ENCODE measurements at regions not wholly inside any gene's neighbourhood (a gene's known extent, or its start where the extent isn't known, plus 50 kb on each side); places are given as distances from the start of the nearest gene placed in this dataset.

- FAIRE-seq: no peak
- TF ChIP-seq, protein P1, sequence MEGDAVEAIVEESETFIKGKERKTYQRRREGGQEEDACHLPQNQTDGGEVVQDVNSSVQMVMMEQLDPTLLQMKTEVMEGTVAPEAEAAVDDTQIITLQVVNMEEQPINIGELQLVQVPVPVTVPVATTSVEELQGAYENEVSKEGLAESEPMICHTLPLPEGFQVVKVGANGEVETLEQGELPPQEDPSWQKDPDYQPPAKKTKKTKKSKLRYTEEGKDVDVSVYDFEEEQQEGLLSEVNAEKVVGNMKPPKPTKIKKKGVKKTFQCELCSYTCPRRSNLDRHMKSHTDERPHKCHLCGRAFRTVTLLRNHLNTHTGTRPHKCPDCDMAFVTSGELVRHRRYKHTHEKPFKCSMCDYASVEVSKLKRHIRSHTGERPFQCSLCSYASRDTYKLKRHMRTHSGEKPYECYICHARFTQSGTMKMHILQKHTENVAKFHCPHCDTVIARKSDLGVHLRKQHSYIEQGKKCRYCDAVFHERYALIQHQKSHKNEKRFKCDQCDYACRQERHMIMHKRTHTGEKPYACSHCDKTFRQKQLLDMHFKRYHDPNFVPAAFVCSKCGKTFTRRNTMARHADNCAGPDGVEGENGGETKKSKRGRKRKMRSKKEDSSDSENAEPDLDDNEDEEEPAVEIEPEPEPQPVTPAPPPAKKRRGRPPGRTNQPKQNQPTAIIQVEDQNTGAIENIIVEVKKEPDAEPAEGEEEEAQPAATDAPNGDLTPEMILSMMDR (IDR thresholded peaks at IDR 0.05; ENCODE audit: insufficient read depth, missing control alignments): no peak
- DNase-seq (ENCODE audit: insufficient read length, low spot score): no peak
Observed at GRCh38 chr5:3511934-3512333, 83.7 kb upstream of the IRX1 start.

GRCh38 chr5:3511519-3511918 is 84.1 kb upstream of the IRX1 start:
- FAIRE-seq (no peak), DNase-seq (ENCODE audit: insufficient read length, low spot score) (no peak)
- TF ChIP-seq, protein P1 (IDR thresholded peaks at IDR 0.05; ENCODE audit: insufficient read depth, missing control alignments): no peak

DNA sequence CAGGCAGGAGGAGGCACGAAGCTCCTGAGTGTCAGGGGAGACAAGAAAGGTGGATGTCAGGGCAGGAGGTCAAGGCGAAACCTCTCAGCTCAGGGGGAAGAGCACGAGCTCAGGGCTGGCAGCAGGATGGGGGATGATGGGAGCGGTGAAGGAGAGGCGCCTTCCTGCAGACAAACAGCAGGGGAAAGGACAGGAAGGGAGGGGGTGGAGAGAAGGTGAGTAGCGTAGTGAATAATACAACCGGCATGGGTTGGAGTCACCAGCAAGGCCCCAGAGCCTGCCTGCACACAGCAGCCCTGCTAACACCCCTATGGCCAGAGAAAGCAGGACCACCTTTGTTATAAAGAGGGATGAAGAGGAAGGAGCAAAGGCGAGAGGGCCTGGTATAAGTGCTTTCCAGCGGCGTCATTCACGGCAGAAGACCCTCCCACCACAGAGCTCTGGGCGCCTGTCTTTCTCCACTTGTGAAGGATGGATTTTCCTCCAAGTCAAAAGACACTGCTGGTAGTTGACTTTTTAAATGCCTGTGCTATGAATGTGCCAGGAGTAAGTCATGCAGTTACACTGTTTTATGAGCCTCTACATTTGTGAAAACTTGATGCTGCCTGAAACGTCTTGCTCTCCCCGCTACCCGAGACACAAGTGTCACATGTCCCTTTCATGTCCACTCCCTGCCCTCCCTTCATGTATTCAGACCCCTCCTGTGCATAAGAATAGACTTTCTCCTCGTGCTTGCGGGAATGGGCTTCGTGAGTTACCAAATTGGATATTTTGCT is 84.8 kb upstream of the IRX1 start:
- TF ChIP-seq, protein P1 (IDR thresholded peaks at IDR 0.05; ENCODE audit: insufficient read depth, missing control alignments): no peak
- FAIRE-seq (no peak), DNase-seq (ENCODE audit: insufficient read length, low spot score) (no peak)

GRCh38 chr5:3509290-3509689 is 86.3 kb upstream of the IRX1 start:
- DNase-seq (ENCODE audit: insufficient read length, low spot score): no peak
- FAIRE-seq: no peak
- TF ChIP-seq, protein P1 (IDR thresholded peaks at IDR 0.05; ENCODE audit: insufficient read depth, missing control alignments): no peak

- TF ChIP-seq, protein P1 (IDR thresholded peaks at IDR 0.05; ENCODE audit: insufficient read depth, missing control alignments): no peak
- no peak for DNase-seq (ENCODE audit: insufficient read length, low spot score)
- FAIRE-seq: no peak
Observed at GRCh38 chr5:3508395-3508794, 87.2 kb upstream of the IRX1 start.

DNA sequence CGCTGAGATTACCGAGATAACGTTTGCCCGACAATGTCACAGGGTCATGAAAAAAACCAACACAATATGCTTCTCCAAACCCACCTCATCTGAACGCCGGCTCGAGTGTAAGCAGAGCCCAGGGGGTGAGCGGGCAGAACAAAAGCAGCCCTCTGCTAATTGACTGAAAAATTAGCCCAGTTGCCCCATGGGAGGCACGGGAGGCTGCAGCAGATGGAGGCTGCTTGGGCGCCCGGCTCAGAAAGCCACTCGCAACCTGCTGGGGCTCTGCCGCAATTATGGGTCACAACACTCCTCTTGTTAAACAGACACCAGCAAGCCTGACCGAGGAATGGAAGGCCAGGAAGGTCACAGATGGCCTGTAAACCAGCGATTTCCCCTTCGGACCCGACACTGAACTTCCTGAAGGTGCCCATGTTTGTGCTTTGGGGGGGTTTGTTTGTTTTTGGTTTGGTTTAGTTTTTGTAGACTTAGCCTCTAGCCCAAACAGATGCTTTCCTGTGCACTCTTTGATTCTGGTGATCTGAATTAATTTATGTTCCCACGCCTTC is 104.6 kb upstream of the IRX1 start:
- FAIRE-seq (no peak), DNase-seq (ENCODE audit: insufficient read length, low spot score) (no peak)
- TF ChIP-seq, protein P1 (IDR thresholded peaks at IDR 0.05; ENCODE audit: insufficient read depth, missing control alignments): no peak

GRCh38 chr5:3489239-3489843 is 106.3 kb upstream of the IRX1 start:
- no peak for DNase-seq (ENCODE audit: insufficient read length, low spot score)
- TF ChIP-seq, protein P1 (IDR thresholded peaks at IDR 0.05; ENCODE audit: insufficient read depth, missing control alignments): no peak
- no peak for FAIRE-seq
